ENCODE measurements at regions not wholly inside any gene's neighbourhood (a gene's known extent, or its start where the extent isn't known, plus 50 kb on each side); places are given as distances from the start of the nearest gene placed in this dataset.

- Histone ChIP-seq H3K9me3 (ENCODE audit: control insufficient read depth in 2 of 3, insufficient read depth in 1 of 3, low read length in 3 of 3) (no peaks in the 10 kb centered on the region), H3K27ac (ENCODE audit: low read depth in 2 of 2, low read length in 2 of 2) (no peak overlapping the region), H3K4me3 (ENCODE audit: low read length in 3 of 3) (no peak overlapping the region), H3K27me3 (ENCODE audit: control insufficient read depth, insufficient read depth, low read length) (no peaks in the 10 kb centered on the region), H3K36me3 (ENCODE audit: control insufficient read depth in 2 of 3, insufficient read depth in 3 of 3, low read length in 3 of 3) (no peaks in the 10 kb centered on the region), H3K9ac (ENCODE audit: low read length in 3 of 3) (no peak overlapping the region), H3K4me1 (ENCODE audit: control insufficient read depth in 2 of 3, insufficient read depth in 2 of 3, low read depth in 1 of 3, low read length in 3 of 3) (no peaks in the 10 kb centered on the region)
- TF ChIP-seq CTCF (IDR thresholded peaks at IDR 0.05; ENCODE audit: borderline replicate concordance, extremely low read depth, insufficient read depth): no peak
- no peak for DNase-seq
- no peak for FAIRE-seq
- intact Hi-C loops (cut with DNase I): no loop called here
Measured at GRCh38 chr15:24901409-24901808, 53.4 kb upstream of the SNRPN start.

All from kidney (tissue), 13 donors.